Bronchial epithelial cell (primary cell): ENCODE measurements at regions not wholly inside any gene's neighbourhood (a gene's known extent, or its start where the extent isn't known, plus 50 kb on each side); places are given as distances from the start of the nearest gene placed in this dataset.

Source experiments
- DNase-seq: peaks from one replicate; pipeline ENCODE4 v3.0.0-alpha.2; 2010; ENCODE audit warnings: low read depth
- FAIRE-seq: peaks from 2 replicates; lab custom pipeline; 2011; peaks lifted over from hg19 to GRCh38; lab: Jason Lieb, UNC
- H3K27me3 ChIP-seq: 2 replicates; pipeline ENCODE4 v1.5.1; 2011; ENCODE audit warnings: low read length; ENCODE audit not compliant: control insufficient read depth, insufficient read depth
- H3K36me3 ChIP-seq: 2 replicates; pipeline ENCODE4 v1.5.1; 2011; ENCODE audit warnings: low read length; ENCODE audit not compliant: control insufficient read depth, insufficient read depth
- H3K4me3 ChIP-seq: 2 replicates; pipeline ENCODE4 v1.5.1; 2011; ENCODE audit warnings: mild to moderate bottlenecking, low read depth, low read length, control low read depth
- TF ChIP-seq, protein P1 (sequence below): IDR thresholded peaks from 2 replicates; pipeline ENCODE4 v1.5.1; 2011; ENCODE audit warnings: mild to moderate bottlenecking, moderate library complexity, low read length, control low read depth, inconsistent platforms; ENCODE audit not compliant: insufficient read depth, severe bottlenecking

DNA sequence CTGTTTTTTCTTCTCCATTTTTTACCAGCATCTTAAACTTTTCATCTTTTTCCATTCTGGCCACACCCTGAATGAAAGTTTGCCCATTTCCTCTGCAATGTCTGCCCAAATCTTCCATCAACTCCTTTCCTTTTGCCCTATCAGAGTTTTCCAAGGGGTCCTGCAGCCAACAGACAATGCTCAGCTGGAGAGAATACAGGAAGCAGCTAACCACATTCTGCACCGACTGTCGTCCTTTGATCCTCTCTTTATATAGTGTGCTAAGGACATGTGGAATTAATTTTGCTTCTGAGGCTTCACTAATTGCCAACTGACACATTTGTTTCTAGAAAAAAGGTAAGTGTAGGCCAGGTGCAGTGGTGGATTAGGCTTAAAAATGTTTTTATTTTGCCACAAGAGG is 50.5 kb upstream of the DLX2 start:
- Histone ChIP-seq H3K36me3 (no peaks in the 10 kb centered on the region), H3K27me3 (peaks cover 4% of the 10 kb centered on the region), H3K4me3 (no peak overlapping the region)
- TF ChIP-seq, protein P1, sequence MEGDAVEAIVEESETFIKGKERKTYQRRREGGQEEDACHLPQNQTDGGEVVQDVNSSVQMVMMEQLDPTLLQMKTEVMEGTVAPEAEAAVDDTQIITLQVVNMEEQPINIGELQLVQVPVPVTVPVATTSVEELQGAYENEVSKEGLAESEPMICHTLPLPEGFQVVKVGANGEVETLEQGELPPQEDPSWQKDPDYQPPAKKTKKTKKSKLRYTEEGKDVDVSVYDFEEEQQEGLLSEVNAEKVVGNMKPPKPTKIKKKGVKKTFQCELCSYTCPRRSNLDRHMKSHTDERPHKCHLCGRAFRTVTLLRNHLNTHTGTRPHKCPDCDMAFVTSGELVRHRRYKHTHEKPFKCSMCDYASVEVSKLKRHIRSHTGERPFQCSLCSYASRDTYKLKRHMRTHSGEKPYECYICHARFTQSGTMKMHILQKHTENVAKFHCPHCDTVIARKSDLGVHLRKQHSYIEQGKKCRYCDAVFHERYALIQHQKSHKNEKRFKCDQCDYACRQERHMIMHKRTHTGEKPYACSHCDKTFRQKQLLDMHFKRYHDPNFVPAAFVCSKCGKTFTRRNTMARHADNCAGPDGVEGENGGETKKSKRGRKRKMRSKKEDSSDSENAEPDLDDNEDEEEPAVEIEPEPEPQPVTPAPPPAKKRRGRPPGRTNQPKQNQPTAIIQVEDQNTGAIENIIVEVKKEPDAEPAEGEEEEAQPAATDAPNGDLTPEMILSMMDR, result no peak
- FAIRE-seq (no peak), DNase-seq (no peak)

DNA sequence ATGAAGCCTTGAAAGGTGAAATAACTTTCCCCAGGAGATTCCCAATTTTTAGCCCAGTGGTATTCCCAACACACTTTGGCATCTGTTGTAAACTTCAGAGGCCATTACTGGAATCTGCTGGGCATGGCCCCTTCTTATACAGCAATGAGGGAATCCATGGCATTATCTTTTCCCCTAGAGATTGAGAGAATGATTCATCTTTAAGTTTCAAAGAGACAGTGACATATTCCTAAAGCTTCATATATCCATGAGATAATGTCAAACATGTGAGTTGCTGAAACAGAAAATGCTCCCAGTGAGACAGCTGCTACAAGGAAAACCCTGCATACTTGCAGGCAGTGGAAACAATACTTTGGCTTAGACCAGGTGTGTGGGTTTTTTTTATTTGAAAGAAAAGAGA is 51.1 kb upstream of the DLX2 start:
- H3K36me3 ChIP-seq, result no peaks in the 10 kb centered on the region
- H3K27me3 ChIP-seq, result peaks cover 2% of the 10 kb centered on the region
- TF ChIP-seq, protein P1, result no peak
- H3K4me3 ChIP-seq, result no peak overlapping the region
- DNase-seq (no peak), FAIRE-seq (no peak)

DNA sequence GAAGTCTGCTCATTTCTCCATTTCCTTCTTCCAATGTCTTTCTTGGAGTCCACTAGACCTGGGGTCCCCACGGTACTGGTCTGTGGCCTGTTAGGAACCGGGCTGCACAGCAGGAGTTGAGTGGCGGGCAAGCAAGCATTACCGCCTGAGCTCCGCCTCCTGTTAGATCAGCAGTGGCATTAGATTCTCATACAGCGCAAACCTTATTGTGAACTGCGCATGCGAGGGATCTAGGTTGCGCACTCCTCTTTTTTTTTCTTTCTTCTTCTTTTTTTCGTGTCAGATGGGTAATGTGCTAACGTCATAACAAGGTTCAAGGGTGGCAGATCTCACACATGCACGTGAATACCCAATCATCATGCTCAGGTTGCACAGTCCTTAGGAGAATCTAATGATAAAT is 53.1 kb upstream of the DLX2 start:
- TF ChIP-seq, protein P1, result no peak
- H3K36me3 ChIP-seq, result no peaks in the 10 kb centered on the region
- H3K4me3 ChIP-seq, result no peak overlapping the region
- peaks cover 2% of the 10 kb centered on the region for H3K27me3 ChIP-seq
- no peak for DNase-seq
- FAIRE-seq, result no peak

DNA sequence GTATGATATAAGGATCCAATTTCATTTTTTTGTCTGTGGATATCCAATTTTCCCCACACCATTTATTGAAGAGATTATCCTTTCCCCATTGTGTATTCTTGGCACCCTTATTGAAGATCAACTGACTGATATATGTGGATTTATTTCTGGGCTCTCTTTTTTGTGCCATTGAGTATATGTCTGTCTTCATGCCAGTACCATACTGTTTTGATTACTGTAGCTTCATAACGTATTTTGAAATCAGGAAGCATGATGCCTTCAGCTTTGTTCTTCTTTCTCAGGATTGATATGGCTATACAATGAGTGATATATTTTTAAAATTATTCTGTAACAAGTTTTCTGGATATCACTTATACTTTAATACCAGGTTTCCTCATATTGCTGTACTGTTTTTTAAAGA is 58.1 kb upstream of the DLX2 start:
- TF ChIP-seq, protein P1, result no peak
- H3K27me3 ChIP-seq, result no peaks in the 10 kb centered on the region
- DNase-seq, result no peak
- H3K4me3 ChIP-seq, result no peak overlapping the region
- H3K36me3 ChIP-seq, result no peaks in the 10 kb centered on the region
- no peak for FAIRE-seq

DNA sequence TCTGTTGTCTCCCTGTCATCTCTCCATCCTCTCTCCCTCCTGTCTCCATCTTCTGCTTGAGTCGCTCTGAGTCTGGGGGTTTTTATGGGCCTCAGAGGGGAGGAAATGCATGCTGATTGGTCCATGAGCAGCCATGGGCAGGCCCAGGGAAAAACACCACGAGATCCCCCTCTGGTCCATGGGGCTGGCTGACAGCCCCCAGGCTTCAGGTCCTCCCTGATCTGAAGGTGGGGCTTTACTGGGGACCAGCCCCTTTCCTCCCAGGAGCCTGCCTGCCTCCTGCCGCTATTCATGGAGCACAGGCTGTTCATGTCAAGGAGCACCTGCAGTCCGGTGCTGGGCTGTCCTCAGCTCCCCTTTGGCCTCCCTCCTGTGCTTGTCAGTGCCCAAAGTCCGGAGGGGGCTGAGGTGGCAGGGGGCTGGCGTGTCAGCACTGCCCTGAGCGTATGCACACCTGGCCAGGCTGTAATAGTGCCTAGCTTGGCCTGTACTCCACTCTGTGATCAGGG is 59.6 kb upstream of the DLX2 start:
- H3K27me3 ChIP-seq, result no peaks in the 10 kb centered on the region
- H3K4me3 ChIP-seq, result no peak overlapping the region
- FAIRE-seq (no peak), DNase-seq (no peak)
- TF ChIP-seq, protein P1, result no peak
- no peaks in the 10 kb centered on the region for H3K36me3 ChIP-seq

DNA sequence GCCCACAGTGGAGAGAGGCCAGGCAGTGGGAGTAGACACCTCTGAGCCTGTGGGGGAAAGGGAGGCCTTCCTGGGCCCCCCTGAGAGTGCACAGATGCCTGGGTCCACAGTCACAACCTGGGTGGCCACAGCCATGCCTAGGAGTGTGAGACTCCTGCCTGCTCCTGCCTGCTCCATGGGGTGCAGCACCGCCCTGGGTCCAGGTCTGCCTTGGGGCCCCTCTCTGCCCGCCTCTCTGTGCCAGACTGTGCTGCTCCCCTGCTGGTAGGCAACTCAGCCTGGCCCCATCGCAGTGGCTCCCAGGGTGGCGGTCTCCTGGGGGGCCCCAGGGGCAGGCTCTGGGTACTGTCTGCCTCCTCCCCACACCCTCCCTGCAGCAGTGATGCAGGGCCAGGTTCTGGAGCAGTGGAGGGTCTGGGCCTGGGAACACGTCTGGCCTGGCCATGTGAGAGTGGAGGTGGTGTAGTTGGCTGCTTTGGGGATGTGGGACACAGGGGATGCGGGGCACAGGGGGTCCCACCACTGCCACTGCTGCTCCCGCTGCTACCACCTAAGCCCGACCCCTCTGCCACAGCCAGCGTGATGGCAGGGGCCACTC is 60.1 kb upstream of the DLX2 start:
- Histone ChIP-seq H3K36me3 (no peaks in the 10 kb centered on the region), H3K4me3 (no peak overlapping the region), H3K27me3 (no peaks in the 10 kb centered on the region)
- DNase-seq (no peak), FAIRE-seq (no peak)
- TF ChIP-seq, protein P1, result no peak
